HG02884 (cell line): ENCODE measurements at regions not wholly inside any gene's neighbourhood (a gene's known extent, or its start where the extent isn't known, plus 50 kb on each side); places are given as distances from the start of the nearest gene placed in this dataset.

Experiments used
- ATAC-seq: cut with Tn5 transposase; IDR thresholded peaks from one replicate; pipeline ENCODE4 v1.9.1; 2021; ENCODE audit warnings: mild to moderate bottlenecking, moderate library complexity; ENCODE audit not compliant: unreplicated experiment

DNA sequence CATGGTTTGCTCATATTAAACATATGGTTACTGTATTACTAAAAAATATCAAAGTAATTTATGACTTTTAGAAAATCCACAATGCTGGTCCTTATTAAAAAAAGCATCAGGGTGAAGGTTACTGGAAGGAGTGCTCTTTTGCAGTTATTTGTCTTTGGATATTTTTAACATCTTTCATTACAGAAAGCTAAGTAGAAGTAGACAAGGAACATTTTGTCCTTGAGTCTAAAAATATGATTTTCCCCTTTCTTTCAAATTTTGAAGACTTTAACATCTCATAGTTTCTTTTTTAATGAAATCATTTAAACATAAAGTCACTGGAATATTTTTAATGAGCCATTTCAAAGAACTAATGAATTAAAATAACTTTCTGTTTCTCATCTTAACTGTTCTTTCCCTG, 110.1 kb upstream of the TNS3 start:
- no peak for ATAC-seq

DNA sequence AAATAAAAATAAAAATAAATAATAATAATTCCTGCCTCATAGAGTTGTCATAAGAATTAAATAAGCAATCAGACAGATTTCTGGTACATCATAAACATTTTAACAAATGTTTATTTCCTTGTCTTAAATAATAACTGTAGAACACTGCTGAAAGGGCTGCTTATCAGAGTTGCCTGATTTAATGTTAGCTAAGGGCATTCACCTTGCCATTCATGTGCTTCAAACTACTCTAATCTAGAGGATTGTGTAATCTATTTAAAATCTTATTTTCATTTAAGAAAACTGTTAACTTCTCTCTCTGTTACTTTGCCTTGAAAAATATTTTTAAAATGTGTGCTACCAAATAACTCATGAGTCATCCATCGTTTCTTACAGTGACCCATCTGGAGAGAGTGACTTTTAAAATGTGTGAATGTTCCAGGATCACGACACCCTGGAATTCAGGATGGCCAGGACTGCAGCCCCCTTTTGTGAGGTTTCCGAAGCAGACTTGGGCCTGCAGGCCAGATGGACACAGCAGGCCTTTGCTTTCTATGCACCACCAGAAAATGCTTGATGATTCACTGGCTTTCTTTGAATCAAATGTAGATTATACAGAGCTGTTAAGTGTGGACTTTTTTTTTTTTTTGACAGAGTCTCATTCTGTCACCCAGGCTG, 109.1 kb upstream of the TNS3 start:
- no peak for ATAC-seq

DNA sequence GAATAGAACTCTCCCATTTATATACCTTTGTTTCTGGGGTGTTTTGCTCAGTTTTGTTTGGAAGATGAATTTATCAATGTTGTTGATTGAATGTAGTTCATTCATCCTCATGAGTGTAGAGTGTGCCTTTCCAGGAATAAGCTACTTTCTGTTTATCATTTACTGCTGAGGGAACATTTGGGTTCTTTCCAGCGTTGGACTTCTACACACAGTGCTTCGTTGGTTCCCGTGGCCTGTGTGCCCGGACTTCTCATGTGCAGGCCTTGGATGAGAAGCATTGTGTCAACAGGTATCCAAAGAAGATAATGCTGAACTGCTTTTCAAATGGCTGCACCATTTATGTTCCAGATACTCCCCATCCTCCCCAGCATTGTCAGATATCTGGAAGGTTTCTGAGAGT, 107.6 kb upstream of the TNS3 start:
- ATAC-seq: no peak

DNA sequence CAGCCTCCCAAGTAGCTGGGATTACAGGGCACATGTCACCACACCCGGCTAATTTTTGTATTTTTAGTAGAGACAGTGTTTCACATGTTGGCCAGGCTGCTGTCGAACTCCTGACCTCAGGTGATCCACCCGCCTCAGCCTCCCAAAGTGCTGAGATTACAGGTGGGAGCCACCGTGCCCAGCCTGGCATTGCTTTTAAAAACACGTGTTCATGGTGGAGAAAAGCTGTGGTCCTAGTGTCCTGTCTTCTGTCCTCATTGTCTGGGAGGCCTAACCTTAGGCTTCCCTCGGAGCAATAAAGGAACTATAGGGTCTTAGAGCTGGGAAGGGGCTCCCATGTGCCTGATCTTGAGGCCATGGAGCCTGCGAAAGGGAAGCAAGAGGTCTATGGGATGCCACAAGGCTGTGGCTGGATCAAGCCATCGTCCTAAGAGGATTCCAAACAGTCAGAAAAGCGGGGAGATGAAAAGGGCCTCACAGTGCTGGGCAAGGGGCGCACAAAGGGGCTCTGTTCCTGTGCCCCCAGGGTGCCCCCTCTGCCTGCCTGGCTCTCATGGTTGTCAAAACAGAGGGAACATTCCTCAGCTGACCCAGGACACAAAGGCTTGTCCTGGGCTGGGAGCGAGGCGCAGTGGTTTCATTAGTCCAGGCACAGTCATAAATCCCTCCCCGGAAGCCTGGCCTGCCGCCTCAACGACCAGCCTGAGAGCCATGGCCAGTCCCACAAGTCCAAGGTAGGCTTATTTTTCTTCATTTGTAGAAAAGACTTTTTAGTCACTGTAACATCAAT, 106.6 kb upstream of the TNS3 start:
- ATAC-seq: no peak

DNA sequence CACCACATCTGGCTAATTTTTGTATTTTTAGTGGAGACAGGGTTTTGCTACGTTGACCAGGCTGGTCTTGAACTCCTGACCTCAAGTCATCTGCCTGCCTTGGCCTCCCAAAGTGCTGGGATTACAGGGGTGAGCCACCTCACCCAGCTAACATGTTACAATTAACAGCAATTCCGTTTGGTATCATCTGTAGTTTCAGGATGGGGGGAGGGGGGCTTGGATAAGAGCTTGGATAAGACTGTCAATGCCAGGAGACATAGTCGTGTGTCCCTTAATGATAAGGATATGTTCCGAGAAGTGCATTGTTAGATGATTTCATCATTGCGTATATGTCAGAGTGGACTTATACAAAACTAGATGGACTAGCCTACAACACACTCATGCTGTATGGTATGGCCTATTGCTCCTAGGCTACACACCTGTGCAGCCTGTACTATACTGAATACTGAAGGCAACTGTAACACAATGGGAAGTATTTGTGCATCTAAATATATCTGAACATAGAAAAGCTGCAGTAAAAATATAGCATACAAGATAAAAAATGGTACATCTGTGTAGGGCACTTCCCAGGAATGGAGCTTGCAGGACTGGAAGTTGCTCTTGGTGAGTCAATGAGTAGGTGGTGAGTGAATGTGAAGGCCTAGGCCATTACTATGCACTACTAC, 103.9 kb upstream of the TNS3 start:
- ATAC-seq: no peak

DNA sequence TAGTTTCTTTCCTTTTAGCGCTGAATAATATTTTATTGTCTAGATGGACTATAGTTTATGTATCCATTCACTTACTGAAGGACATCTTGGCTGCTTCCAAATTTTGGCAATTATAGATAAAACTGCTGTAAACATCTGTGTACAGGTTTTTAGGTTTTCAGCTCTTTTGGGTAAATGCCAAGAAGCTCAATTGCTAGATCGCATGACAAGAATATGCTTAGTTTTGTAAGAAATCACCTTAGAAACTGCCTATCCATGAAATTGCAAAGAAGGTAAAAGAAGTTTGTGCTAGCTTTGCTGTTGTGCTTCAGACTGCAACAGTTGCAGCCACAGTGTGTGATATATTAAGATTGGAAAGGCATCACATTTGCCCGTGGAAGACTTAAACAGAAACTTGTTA, 103.2 kb upstream of the TNS3 start:
- no peak for ATAC-seq

DNA sequence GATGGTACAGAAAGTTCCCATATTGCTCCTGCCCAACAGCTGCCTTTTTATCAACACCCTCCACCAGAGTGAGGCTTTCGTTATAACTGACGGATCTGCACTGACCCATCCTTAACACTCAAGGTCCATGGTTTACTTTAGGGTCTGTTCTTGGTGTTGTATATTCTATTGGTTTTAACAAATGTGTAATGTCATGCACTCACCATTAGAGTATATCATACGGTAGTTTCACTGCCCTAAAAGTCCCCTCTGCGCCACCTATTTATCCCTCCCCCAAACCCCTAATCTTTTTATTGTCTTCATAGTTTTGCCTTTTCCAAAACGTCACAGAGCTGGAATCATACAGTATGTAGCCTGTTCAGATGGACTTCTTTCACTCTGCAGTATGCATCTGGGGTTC, 102.8 kb upstream of the TNS3 start:
- no peak for ATAC-seq

DNA sequence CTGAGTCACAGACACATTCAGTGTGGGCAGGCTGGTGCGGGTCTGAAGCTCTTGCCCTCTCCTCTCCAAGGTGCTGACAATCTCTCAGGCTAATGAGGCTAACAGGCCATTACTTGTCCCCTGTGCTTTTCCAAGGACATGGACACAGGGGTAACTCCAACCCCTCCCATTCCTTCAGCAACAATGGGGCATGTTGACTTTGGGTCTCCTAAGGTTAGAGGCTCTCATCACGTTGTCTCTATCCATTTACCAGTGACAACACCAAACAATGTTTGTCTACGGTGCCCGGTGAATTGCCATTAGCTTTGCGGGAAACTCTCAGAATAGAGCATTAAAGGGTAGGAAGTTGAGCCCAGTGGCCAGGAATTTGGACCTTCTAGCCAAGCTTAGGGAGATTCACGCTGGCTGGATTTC, 101.6 kb upstream of the TNS3 start:
- ATAC-seq: no peak

DNA sequence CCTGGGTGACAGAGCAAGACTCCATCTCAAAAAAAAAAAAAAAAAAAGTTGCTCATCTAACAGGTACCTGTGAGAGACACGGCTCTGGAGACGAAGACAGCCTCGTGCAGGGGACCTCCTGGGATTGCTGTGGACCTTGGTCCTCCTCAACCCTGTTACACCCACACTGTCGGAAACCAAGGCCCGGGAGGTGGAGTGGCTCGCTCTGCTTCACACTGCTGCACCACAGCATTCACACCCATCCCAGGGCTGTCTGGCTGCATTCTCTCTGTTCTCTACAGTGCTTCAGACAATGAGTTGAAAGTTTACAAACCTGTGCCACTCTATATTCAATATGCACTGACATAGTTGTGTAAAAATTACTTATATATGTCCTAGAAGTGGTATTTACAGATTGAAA, 101.0 kb upstream of the TNS3 start:
- no peak for ATAC-seq

DNA sequence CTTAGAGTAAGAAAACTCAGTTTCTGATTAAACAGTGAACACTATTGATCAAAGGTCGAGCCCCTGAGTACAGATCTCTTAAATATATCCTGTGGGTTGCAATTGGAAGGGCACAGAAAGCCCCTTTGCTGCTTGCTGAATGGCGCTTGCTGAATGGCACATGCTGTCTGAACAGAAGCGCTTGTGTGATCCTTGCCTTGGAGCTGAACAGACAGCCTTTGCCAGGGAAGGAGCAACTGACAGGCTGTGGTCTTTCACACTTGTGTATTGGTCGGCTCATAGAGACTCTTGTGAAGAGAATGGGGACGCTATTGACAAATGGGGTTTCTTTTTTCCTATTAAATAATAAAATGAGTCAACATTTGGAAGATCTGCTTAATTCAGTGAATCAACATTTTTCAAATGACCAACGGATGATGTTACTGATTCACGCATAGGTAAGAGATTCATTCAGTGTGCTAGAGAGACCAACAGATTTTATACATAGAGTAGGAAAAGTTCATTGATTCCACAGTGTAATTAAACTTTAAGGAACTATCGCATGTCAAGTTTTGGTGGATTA, 99.4 kb upstream of the TNS3 start:
- ATAC-seq: no peak

DNA sequence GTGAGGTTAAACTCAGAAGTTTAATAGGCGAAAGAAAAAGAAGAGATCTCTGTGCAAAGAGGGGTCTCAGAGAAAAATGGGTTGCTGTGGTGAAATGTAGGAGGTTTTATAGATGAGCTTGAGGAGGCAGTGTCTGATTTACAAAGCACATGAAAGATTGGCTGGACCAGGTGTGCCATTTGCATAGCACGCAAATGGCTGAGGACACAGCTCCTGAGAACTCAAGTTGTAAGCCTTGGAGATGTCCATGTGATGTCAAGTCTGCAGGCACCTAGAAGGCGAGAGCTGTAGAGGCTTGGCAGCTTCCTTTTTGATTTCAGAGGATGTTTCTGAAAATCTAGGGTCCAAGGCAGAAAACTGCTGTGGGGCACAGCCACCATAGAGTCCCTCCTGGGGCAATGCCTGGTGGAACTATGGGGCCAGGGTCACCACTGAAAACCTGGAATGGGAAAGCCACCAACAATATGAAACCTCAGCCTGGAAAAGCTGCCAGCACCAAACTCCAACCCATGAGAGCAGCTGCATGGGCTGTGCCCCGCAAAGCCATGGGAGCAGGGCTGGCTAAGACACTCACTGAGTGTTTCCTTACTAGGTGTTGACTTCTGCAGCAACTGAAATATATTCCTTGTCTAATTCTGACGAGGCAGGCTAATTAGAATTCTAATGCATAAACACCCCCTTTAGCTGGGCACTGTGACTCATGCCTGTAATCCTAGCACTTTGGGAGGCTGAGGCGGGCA, 96.9 kb upstream of the TNS3 start:
- ATAC-seq: no peak

DNA sequence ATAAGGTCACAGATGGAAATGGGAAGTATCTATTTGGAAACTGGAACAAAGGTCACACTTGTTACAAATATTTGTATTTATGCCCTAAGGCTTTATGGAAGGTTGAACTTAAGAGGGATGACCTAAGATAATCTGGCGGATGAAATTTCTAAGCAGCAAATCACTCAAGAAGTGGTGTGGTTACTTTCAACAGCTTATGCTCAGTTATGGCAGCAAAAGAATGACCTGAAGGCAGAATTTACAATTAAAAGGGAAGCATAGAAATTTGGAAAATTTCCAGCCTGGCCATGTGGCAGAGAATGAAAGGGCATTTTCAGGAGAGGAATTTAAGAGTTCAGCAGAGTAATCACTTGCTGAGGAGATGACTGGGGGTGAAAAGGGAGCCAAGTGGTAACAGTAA, 95.8 kb upstream of the TNS3 start:
- ATAC-seq: no peak

DNA sequence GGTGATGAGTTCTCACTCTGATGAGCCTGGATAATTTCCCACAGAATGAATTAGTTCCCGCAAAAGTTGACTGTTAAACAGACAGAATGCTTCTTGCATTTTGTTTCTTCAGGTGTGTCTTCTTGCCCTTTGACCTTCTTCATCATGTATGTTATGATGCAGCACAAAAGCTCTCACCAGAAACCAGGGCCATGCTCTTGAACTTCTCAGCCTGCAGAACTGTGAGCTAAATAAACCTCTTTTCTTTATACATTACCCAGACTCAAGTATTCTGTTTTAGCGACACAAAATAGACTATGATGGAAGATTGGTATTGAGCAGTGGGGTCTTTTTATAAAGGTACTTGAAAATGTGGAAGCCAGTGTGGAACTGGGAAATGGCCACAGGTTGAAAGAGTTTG, 95.2 kb upstream of the TNS3 start:
- ATAC-seq: no peak

DNA sequence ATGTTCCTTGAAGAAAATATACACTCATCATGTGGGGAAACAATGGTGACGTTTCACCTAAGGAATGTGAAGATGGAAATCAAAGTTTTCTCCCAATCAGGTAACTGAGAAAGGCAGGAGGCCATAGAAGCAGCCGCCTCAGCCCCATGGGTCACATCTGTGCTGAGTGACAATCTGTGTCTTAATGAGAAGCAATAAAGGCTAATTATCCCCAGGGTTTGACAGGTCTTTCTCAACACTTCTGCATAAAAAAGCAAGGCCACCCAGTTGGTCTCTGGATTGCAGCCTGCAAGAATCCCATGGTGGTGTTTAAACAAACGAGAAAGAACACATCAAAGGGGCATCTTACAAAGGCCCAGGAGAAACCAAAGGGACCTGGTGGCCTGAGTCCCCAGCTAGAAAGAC, 91.1 kb upstream of the TNS3 start:
- no peak for ATAC-seq

DNA sequence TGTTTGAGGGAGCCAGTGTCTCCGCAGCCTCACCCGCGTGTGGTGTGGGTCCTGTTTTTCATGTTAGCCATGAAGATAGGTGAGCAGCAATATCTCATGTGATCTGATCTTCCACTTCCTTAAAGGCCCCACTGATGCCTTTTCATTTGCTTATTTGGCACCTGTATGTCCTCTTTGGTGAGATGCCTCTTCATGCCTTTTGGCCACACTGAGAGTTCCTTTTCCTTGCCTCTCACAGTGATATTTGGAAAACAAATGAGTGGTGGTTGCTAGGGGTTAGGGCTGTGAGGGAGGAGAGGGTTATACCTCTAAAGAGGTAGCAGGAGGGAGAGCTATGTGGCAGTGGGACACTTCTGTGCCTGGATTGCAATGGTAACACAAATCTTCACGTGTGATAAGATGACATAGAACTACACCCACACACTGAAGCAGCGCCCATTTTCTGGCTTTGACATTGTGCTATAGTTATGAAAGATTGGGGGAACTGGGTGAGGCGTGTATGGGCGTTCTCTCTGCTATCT, 90.4 kb upstream of the TNS3 start:
- no peak for ATAC-seq

DNA sequence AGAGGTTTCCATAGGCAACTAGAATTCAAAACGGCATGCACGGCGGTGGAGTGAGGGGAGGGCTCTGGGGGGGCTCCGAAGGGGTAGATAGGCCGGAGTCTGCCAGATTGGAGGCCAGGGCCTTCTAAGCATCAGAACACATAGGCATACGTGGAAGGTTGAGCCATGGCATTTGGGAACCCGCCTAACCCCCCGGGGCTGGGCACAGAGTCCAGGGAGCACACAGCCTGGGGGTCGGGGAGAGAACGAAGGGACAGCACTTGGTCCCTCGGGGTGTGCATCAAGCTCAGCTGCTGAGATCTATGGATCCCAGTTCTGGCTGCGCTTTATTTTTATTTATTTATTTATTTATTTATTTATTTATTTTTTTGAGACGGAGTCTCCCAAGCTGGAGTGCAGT, 89.4 kb upstream of the TNS3 start:
- ATAC-seq: no peak

DNA sequence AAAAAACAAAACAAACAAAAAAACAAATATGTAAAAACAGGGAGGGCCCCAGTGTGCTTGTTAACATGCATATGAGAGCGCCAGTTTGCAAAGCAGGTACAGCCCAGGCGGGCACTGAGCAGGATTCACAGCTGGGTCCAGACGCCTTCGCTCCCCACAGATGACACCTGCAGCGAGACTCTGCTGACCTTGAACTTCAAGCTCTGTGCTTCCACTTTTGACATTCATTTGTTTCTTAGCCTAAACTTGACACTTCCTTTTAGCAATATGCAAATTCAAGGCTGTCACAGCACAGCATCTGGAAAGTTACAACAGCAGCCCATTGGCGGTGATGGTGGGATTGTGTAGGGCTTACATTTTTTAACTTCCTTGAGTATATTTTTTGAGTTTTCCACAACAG, 88.8 kb upstream of the TNS3 start:
- peak; percentile 50 for ATAC-seq

DNA sequence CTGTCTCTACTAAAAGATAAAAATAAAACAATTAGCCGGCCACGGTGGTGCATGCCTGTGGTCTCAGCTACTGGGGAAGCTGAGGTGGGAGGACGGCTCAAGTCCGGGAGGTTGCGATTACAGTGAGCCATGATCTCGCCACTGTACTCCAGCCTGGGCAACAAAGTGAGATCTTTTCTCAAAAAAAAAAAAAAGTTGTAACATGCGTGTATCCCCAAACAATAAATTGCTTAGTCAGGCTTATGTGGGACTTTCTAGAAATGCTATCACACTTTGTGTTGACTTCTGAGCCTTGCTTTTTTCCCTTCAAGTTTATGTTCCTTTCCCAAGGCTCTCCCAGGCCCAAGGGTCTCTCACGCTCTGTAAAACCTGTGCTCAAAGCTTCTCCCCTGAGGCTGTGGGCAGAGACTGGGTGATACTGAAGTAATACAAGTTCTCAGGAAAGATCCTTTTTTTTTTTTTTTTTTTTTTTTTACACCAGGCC, 88.0 kb upstream of the TNS3 start:
- ATAC-seq: no peak

DNA sequence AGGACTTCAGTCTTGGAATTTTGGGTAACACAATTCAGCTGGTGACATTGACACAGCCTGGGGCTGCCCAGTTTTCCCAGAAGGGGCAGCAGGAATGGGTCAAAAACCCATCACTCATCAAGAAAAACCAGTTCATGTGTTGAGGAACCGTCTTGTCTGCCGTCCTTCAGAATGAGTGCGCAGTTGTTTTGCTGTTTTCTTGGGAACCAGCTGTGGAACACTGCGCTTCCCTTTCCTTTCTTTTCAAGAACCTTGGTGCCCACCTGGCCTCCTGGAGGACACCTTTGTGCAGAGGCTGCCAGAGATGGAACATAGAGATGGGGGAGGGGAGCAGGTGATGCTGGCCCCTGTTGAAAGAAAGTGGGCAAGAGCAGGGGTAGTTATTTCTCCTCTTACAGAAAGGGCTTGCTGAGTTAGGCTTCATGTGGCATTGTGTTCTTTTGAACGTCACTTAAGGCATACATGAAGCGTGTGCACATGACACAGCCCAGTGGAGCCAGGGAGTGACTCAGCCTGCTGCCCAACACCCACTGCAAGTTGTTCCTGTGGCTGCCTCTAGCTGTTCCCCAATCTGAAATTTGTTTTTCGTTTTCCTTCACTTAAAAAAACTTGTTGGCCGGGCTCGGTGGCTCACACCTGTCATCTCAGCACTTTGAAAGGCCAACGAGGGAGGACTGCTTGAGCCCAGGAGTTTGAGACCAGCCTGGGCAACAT, 87.4 kb upstream of the TNS3 start:
- peak; percentile 95 for ATAC-seq

DNA sequence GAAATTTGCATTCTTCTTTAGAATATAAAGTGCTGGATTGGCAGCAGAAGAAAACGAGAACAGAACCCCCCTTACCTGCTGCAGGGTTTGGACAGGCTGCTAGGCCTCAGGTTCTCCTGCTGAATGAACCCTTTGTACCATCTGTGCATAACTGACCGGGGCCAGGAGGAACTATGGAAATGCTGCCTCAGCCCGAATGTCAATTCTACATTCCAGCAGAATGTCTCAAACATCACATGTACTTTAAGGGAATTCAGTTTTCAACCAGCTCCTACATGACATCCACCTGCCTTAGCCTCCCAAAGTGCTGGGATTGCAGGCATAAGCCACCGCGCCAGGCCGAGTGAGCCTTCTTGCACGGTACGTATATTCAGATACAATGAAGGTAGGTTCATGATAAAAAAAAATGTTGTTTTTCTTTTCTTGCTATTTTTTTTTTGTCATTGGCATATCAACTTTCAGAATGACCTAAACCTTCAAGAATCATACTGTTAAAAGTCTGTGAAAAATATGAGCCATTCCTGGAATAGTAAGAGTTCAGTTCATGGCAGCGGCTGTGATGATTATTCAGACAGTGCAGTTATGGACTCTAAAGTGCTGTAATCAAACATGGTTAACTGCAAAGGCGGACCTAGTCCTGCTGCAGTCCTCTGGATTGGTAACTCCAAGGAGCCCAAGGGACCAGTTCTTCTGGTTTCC, 84.4 kb upstream of the TNS3 start:
- no peak for ATAC-seq
